GM23338 (cell line): ENCODE measurements at regions not wholly inside any gene's neighbourhood (a gene's known extent, or its start where the extent isn't known, plus 50 kb on each side); places are given as distances from the start of the nearest gene placed in this dataset.

Experiments used
- ATAC-seq: fragments of 200-7000 bp; cut with Tn5 transposase; 3 replicates; pipeline ENCODE4 v1.9.1; 2020
- DNase-seq: peaks from one replicate; pipeline ENCODE4 v3.0.0-alpha.2; 2015; ENCODE audit warnings: low spot score
- H2AFZ ChIP-seq: fragments of 200-600 bp; sonication (generic); 2 replicates; pipeline ENCODE4 v1.8.0; 2016; ENCODE audit warnings: antibody characterized with exemption, mild to moderate bottlenecking, moderate library complexity
- H3F3A ChIP-seq: fragments of 200-600 bp; sonication (generic); replicated peaks from 2 replicates; pipeline ENCODE4 v1.8.0; 2017; ENCODE audit warnings: antibody characterized with exemption, mixed run types, low read depth
- H3K27ac ChIP-seq: fragments of 200-600 bp; sonication (generic); 2 replicates; pipeline ENCODE4 v1.6.1; 2016; ENCODE audit warnings: low read depth
- H3K27me3 ChIP-seq: fragments of 200-600 bp; sonication (generic); 2 replicates; pipeline ENCODE4 v1.8.0; 2016; ENCODE audit warnings: mild to moderate bottlenecking, mixed run types, moderate library complexity; ENCODE audit not compliant: insufficient read depth
- H3K36me3 ChIP-seq: fragments of 200-600 bp; sonication (generic); 2 replicates; pipeline ENCODE4 v1.8.0; 2016; ENCODE audit warnings: mild to moderate bottlenecking; ENCODE audit not compliant: insufficient read depth
- H3K4me1 ChIP-seq: fragments of 200-600 bp; sonication (generic); 2 replicates; pipeline ENCODE4 v1.8.0; 2016; ENCODE audit warnings: mild to moderate bottlenecking, moderate library complexity; ENCODE audit not compliant: insufficient read depth
- H3K4me2 ChIP-seq: fragments of 200-600 bp; sonication (generic); 2 replicates; pipeline ENCODE4 v1.7.1; 2017; ENCODE audit warnings: mixed run types
- H3K4me3 ChIP-seq: fragments of 200-600 bp; sonication (generic); 2 replicates; pipeline ENCODE4 v1.6.1; 2016; ENCODE audit warnings: mixed run types
- H3K79me2 ChIP-seq: fragments of 200-600 bp; sonication (generic); replicated peaks from 2 replicates; pipeline ENCODE4 v1.8.0; 2017; ENCODE audit warnings: mild to moderate bottlenecking; ENCODE audit not compliant: insufficient read depth
- H3K9me2 ChIP-seq: fragments of 200-600 bp; sonication (generic); 2 replicates; pipeline ENCODE4 v1.8.0; 2017; ENCODE audit not compliant: insufficient read depth
- H4K20me1 ChIP-seq: fragments of 200-600 bp; sonication (generic); replicated peaks from 2 replicates; pipeline ENCODE4 v1.8.0; 2017; ENCODE audit warnings: mild to moderate bottlenecking; ENCODE audit not compliant: insufficient read depth
- H3K27ac Mint-ChIP-seq: 2 replicates; pipeline ENCODE4 v1.8.0; 2020; ENCODE audit warnings: inconsistent platforms, mild to moderate bottlenecking, moderate library complexity, mixed read lengths
- H3K27me3 Mint-ChIP-seq: 3 replicates; pipeline ENCODE4 v1.8.0; 2022; ENCODE audit warnings: low read depth, mild to moderate bottlenecking, moderate library complexity, mixed read lengths, inconsistent platforms; ENCODE audit not compliant: insufficient read depth, poor library complexity
- H3K36me3 Mint-ChIP-seq: 3 replicates; pipeline ENCODE4 v1.8.0; 2021; ENCODE audit warnings: low read depth, mild to moderate bottlenecking, inconsistent platforms, moderate library complexity, mixed read lengths
- H3K4me1 Mint-ChIP-seq: 3 replicates; pipeline ENCODE4 v1.8.0; 2020; ENCODE audit warnings: mild to moderate bottlenecking, inconsistent platforms, mixed read lengths
- H3K4me3 Mint-ChIP-seq: 3 replicates; pipeline ENCODE4 v1.8.0; 2021; ENCODE audit warnings: moderate library complexity, mild to moderate bottlenecking, inconsistent platforms, mixed read lengths
- H3K9me3 Mint-ChIP-seq: 3 replicates; pipeline ENCODE4 v1.8.0; 2020; ENCODE audit warnings: moderate library complexity, mild to moderate bottlenecking, inconsistent platforms, mixed read lengths
- CREB1 ChIP-seq: fragments of 250-450 bp; sonication (Bioruptor Pico); IDR thresholded peaks from 2 replicates; pipeline ENCODE4 v1.5.0; 2020; ENCODE audit warnings: low read depth, mild to moderate bottlenecking, moderate library complexity
- ETS1 ChIP-seq: IDR thresholded peaks from 2 replicates; pipeline ENCODE4 v1.6.1; 2016; ENCODE audit warnings: antibody characterized with exemption
- EZH2phosphoT487 ChIP-seq: fragments of 200-600 bp; sonication (generic); IDR thresholded peaks from one replicate; pipeline ENCODE4 v1.8.1; 2018; ENCODE audit warnings: antibody characterized with exemption; ENCODE audit not compliant: unreplicated experiment
- JUNB ChIP-seq: IDR thresholded peaks from one replicate; pipeline ENCODE4 v1.6.1; 2016; ENCODE audit warnings: antibody characterized with exemption; ENCODE audit not compliant: unreplicated experiment
- NANOG ChIP-seq: IDR thresholded peaks from 2 replicates; pipeline ENCODE4 v1.6.1; 2016; ENCODE audit warnings: antibody characterized with exemption, borderline replicate concordance
- POLR2AphosphoS5 ChIP-seq: IDR thresholded peaks from 2 replicates; pipeline ENCODE4 v1.6.1; 2016; ENCODE audit warnings: antibody characterized with exemption, low read depth
- REST ChIP-seq: IDR thresholded peaks from one replicate; pipeline ENCODE4 v1.6.1; 2018; ENCODE audit warnings: antibody characterized with exemption; ENCODE audit not compliant: unreplicated experiment
- STAT1 ChIP-seq: IDR thresholded peaks from one replicate; pipeline ENCODE4 v1.6.1; 2016; ENCODE audit warnings: antibody characterized with exemption; ENCODE audit not compliant: unreplicated experiment
- ZNF331 ChIP-seq: fragments of 250-450 bp; sonication (Bioruptor Pico); IDR thresholded peaks from 2 replicates; pipeline ENCODE4 v1.5.0; 2020; ENCODE audit warnings: low read depth, mild to moderate bottlenecking, moderate library complexity
- TF ChIP-seq, protein P1 (sequence below), 2 experiments: fragments of 200-600 bp in 1 of 2; sonication (generic) in 1 of 2; conservative IDR thresholded peaks; 2 replicates each; pipeline versions ENCODE4 v1.5.1 to v1.6.1; 2016 to 2017; ENCODE audit warnings: antibody characterized with exemption in 2 of 2, low read depth in 2 of 2, mild to moderate bottlenecking in 2 of 2, moderate library complexity in 1 of 2

DNA sequence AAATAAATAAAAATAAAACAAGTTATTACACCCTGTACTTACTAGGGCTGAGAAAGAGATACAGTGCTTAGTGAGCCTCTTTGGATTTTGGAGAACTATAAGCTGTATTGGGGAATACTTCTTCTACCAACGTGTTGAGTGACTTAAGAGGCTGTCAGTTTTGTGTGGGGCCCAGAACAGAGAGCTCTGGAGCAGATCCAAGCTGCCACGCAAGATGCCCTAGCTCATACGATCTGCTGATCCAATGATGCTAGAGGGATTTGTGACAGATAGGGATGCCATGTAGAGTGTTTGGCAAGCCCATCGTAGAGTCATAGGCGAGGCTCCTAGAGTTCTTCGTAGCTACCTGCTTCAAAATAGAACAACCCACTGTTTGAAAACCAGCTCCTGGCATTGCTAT, 60.3 kb upstream of the KLF3 start:
- H2AFZ ChIP-seq, result no peak overlapping the region
- peaks cover 19% of the 10 kb centered on the region for H3K4me1 Mint-ChIP-seq
- H3K27ac Mint-ChIP-seq, result no peak overlapping the region
- H4K20me1 ChIP-seq, result no peaks in the 10 kb centered on the region
- no peaks in the 10 kb centered on the region for H3K36me3 Mint-ChIP-seq
- no peak overlapping the region for H3K4me3 ChIP-seq
- ATAC-seq (no peak), DNase-seq (no peak)
- H3K9me3 Mint-ChIP-seq, result no peaks in the 10 kb centered on the region; the same call in 2 of the 3 replicates
- H3K27me3 ChIP-seq, result no peaks in the 10 kb centered on the region
- no peaks in the 10 kb centered on the region for H3K79me2 ChIP-seq
- peaks cover 14% of the 10 kb centered on the region for H3K4me1 ChIP-seq
- H3K27ac ChIP-seq, result no peak overlapping the region
- H3K9me2 ChIP-seq, result peaks cover 15% of the 10 kb centered on the region
- peaks cover 2% of the 10 kb centered on the region for H3K27me3 Mint-ChIP-seq
- H3F3A ChIP-seq, result no peaks in the 10 kb centered on the region
- no peak overlapping the region for H3K4me2 ChIP-seq
- no peaks in the 10 kb centered on the region for H3K36me3 ChIP-seq
- no peak for TF ChIP-seq ETS1
- no peak overlapping the region for H3K4me3 Mint-ChIP-seq

- no peaks in the 10 kb centered on the region for H3K36me3 ChIP-seq
- ATAC-seq, result no peak
- peak overlapping the region; percentile 46; the same call in 1 of the 2 replicates for H3K27ac Mint-ChIP-seq
- TF ChIP-seq JUNB (no peak), STAT1 (no peak), POLR2AphosphoS5 (no peak), CREB1 (CRISPR knock-in tag) (no peak), REST (no peak), ETS1 (no peak), EZH2phosphoT487 (no peak), NANOG (no peak), ZNF331 (no peak)
- TF ChIP-seq, protein P1, sequence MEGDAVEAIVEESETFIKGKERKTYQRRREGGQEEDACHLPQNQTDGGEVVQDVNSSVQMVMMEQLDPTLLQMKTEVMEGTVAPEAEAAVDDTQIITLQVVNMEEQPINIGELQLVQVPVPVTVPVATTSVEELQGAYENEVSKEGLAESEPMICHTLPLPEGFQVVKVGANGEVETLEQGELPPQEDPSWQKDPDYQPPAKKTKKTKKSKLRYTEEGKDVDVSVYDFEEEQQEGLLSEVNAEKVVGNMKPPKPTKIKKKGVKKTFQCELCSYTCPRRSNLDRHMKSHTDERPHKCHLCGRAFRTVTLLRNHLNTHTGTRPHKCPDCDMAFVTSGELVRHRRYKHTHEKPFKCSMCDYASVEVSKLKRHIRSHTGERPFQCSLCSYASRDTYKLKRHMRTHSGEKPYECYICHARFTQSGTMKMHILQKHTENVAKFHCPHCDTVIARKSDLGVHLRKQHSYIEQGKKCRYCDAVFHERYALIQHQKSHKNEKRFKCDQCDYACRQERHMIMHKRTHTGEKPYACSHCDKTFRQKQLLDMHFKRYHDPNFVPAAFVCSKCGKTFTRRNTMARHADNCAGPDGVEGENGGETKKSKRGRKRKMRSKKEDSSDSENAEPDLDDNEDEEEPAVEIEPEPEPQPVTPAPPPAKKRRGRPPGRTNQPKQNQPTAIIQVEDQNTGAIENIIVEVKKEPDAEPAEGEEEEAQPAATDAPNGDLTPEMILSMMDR (conservative IDR thresholded peaks at IDR 0.05; ENCODE audit: low read depth in 2 of 2), result no peak
Measured at GRCh38 chr4:38605181-38605752, 58.7 kb upstream of the KLF3 start.

More at GRCh38 chr4:38605181-38605752, 58.7 kb upstream of the KLF3 start:
- Mint-ChIP-seq H3K27me3 (peaks cover 5% of the 10 kb centered on the region), H3K4me3 (no peak overlapping the region), H3K9me3 (no peaks in the 10 kb centered on the region; the same call in 2 of the 3 replicates), H3K36me3 (no peaks in the 10 kb centered on the region), H3K4me1 (peaks cover 27% of the 10 kb centered on the region)
- Histone ChIP-seq H3K27me3 (no peaks in the 10 kb centered on the region), H3K79me2 (no peaks in the 10 kb centered on the region), H3K4me1 (peaks cover 24% of the 10 kb centered on the region), H3K27ac (peak overlapping the region; percentile 53; the same call in 1 of the 2 replicates), H3K9me2 (peaks cover 15% of the 10 kb centered on the region), H2AFZ (peak overlapping the region; percentile 97), H3K4me3 (no peak overlapping the region), H4K20me1 (no peaks in the 10 kb centered on the region), H3K4me2 (peak overlapping the region; percentile 60; the same call in 1 of the 2 replicates), H3F3A (no peaks in the 10 kb centered on the region)
- no peak for DNase-seq
